ENCODE measurements at regions not wholly inside any gene's neighbourhood (a gene's known extent, or its start where the extent isn't known, plus 50 kb on each side); places are given as distances from the start of the nearest gene placed in this dataset.
A peak's percentile ranks its signal among the peaks of the same experiment; 100 is the strongest.
"Not testable (repeated sequence)": the region's sequence is repeated elsewhere in the genome, so short reads cannot be mapped to it uniquely, and the experiment has no call there.

- H3K27me3 ChIP-seq (ENCODE audit: control insufficient read depth, insufficient read depth, low read length), result no peaks in the 10 kb centered on the region
- WGBS (ENCODE audit: insufficient coverage, low lambda C conversion rate), result no CpG with 5 or more reads among the region's 6 CpGs
- no peaks in the 10 kb centered on the region for H3K4me1 ChIP-seq (ENCODE audit: control insufficient read depth, insufficient read depth, low read length)
- H3K4me3 ChIP-seq (ENCODE audit: low read length), result no peak overlapping the region
- peaks cover 12% of the 10 kb centered on the region for H3K9me3 ChIP-seq (ENCODE audit: control insufficient read depth, low read depth, low read length)
- DNase-seq, result no peak
- H3K27ac ChIP-seq (ENCODE audit: low read length), result no peak overlapping the region
- H3K36me3 ChIP-seq (ENCODE audit: control insufficient read depth, insufficient read depth, low read length), result no peaks in the 10 kb centered on the region
These were observed 705.1 kb upstream of the FRG1 start for GRCh38 chr4:189235599-189235998.

GRCh38 chr4:189236321-189236720, 704.4 kb upstream of the FRG1 start:
- H3K4me3 ChIP-seq (ENCODE audit: low read length); H3K4me1 ChIP-seq (ENCODE audit: control insufficient read depth, insufficient read depth, low read length); H3K36me3 ChIP-seq (ENCODE audit: control insufficient read depth, insufficient read depth, low read length); H3K27me3 ChIP-seq (ENCODE audit: control insufficient read depth, insufficient read depth, low read length); DNase-seq; H3K27ac ChIP-seq (ENCODE audit: low read length): not testable (repeated sequence)
- WGBS (ENCODE audit: insufficient coverage, low lambda C conversion rate), result no CpG with 5 or more reads among the region's 28 CpGs
- H3K9me3 ChIP-seq (ENCODE audit: control insufficient read depth, low read depth, low read length), result peaks cover 12% of the 10 kb centered on the region

- Histone ChIP-seq H3K9me3 (ENCODE audit: control insufficient read depth, low read depth, low read length) (peaks cover 12% of the 10 kb centered on the region), H3K4me1 (ENCODE audit: control insufficient read depth, insufficient read depth, low read length) (no peaks in the 10 kb centered on the region), H3K36me3 (ENCODE audit: control insufficient read depth, insufficient read depth, low read length) (no peaks in the 10 kb centered on the region), H3K27me3 (ENCODE audit: control insufficient read depth, insufficient read depth, low read length) (no peaks in the 10 kb centered on the region), H3K27ac (ENCODE audit: low read length) (no peak overlapping the region), H3K4me3 (ENCODE audit: low read length) (no peak overlapping the region)
- no peak for DNase-seq
- no CpG with 5 or more reads among the region's 13 CpGs for WGBS (ENCODE audit: insufficient coverage, low lambda C conversion rate)
These were observed 703.3 kb upstream of the FRG1 start for GRCh38 chr4:189237340-189237739.

- no CpG with 5 or more reads among the region's 2 CpGs for WGBS (ENCODE audit: insufficient coverage, low lambda C conversion rate)
- no peaks in the 10 kb centered on the region for H3K27me3 ChIP-seq (ENCODE audit: control insufficient read depth, insufficient read depth, low read length)
These were observed 685.0 kb upstream of the FRG1 start for GRCh38 chr4:189255636-189256035.

GRCh38 chr4:189261475-189261874, 679.2 kb upstream of the FRG1 start:
- no peak for DNase-seq
- Histone ChIP-seq H3K27me3 (ENCODE audit: control insufficient read depth, insufficient read depth, low read length) (no peaks in the 10 kb centered on the region), H3K4me1 (ENCODE audit: control insufficient read depth, insufficient read depth, low read length) (no peaks in the 10 kb centered on the region), H3K27ac (ENCODE audit: low read length) (no peak overlapping the region), H3K36me3 (ENCODE audit: control insufficient read depth, insufficient read depth, low read length) (no peaks in the 10 kb centered on the region), H3K9me3 (ENCODE audit: control insufficient read depth, low read depth, low read length) (no peaks in the 10 kb centered on the region), H3K4me3 (ENCODE audit: low read length) (no peak overlapping the region)
- 100% methylated on average over 1 of the region's 1 CpG for WGBS (ENCODE audit: insufficient coverage, low lambda C conversion rate)

More at GRCh38 chr4:189255636-189256035, 685.0 kb upstream of the FRG1 start:
- Histone ChIP-seq H3K36me3 (ENCODE audit: control insufficient read depth, insufficient read depth, low read length) (no peaks in the 10 kb centered on the region), H3K27ac (ENCODE audit: low read length) (no peak overlapping the region), H3K4me3 (ENCODE audit: low read length) (no peak overlapping the region), H3K4me1 (ENCODE audit: control insufficient read depth, insufficient read depth, low read length) (no peaks in the 10 kb centered on the region), H3K9me3 (ENCODE audit: control insufficient read depth, low read depth, low read length) (no peaks in the 10 kb centered on the region)
- no peak for DNase-seq

GRCh38 chr4:189265515-189265914, 675.2 kb upstream of the FRG1 start:
- no peak for DNase-seq
- H3K27me3 ChIP-seq (ENCODE audit: control insufficient read depth, insufficient read depth, low read length), result no peaks in the 10 kb centered on the region
- H3K9me3 ChIP-seq (ENCODE audit: control insufficient read depth, low read depth, low read length), result no peaks in the 10 kb centered on the region
- H3K36me3 ChIP-seq (ENCODE audit: control insufficient read depth, insufficient read depth, low read length), result no peaks in the 10 kb centered on the region
- H3K27ac ChIP-seq (ENCODE audit: low read length), result no peak overlapping the region
- H3K4me1 ChIP-seq (ENCODE audit: control insufficient read depth, insufficient read depth, low read length), result no peaks in the 10 kb centered on the region
- WGBS (ENCODE audit: insufficient coverage, low lambda C conversion rate), result no CpG with 5 or more reads among the region's 7 CpGs
- H3K4me3 ChIP-seq (ENCODE audit: low read length), result no peak overlapping the region

- 78% methylated on average over 1 of the region's 3 CpGs for WGBS (ENCODE audit: insufficient coverage, low lambda C conversion rate)
- Histone ChIP-seq H3K27me3 (ENCODE audit: control insufficient read depth, insufficient read depth, low read length) (no peaks in the 10 kb centered on the region), H3K4me1 (ENCODE audit: control insufficient read depth, insufficient read depth, low read length) (no peaks in the 10 kb centered on the region), H3K4me3 (ENCODE audit: low read length) (no peak overlapping the region), H3K36me3 (ENCODE audit: control insufficient read depth, insufficient read depth, low read length) (no peaks in the 10 kb centered on the region), H3K27ac (ENCODE audit: low read length) (no peak overlapping the region), H3K9me3 (ENCODE audit: control insufficient read depth, low read depth, low read length) (no peaks in the 10 kb centered on the region)
- no peak for DNase-seq
These were observed 673.2 kb upstream of the FRG1 start for GRCh38 chr4:189267312-189267965.

- no peak overlapping the region for H3K27ac ChIP-seq (ENCODE audit: low read length)
- no peak for DNase-seq
- H3K27me3 ChIP-seq (ENCODE audit: control insufficient read depth, insufficient read depth, low read length), result no peaks in the 10 kb centered on the region
- no peak overlapping the region for H3K4me3 ChIP-seq (ENCODE audit: low read length)
- H3K4me1 ChIP-seq (ENCODE audit: control insufficient read depth, insufficient read depth, low read length), result no peaks in the 10 kb centered on the region
- WGBS (ENCODE audit: insufficient coverage, low lambda C conversion rate), result no CpG with 5 or more reads among the region's 3 CpGs
- no peaks in the 10 kb centered on the region for H3K9me3 ChIP-seq (ENCODE audit: control insufficient read depth, low read depth, low read length)
- H3K36me3 ChIP-seq (ENCODE audit: control insufficient read depth, insufficient read depth, low read length), result no peaks in the 10 kb centered on the region
These were observed 662.0 kb upstream of the FRG1 start for GRCh38 chr4:189278597-189279165.

GRCh38 chr4:189279188-189279587, 661.5 kb upstream of the FRG1 start:
- peak; percentile 16 to 28 for DNase-seq
- H3K27me3 ChIP-seq (ENCODE audit: control insufficient read depth, insufficient read depth, low read length), result no peaks in the 10 kb centered on the region
- 83% methylated on average over 1 of the region's 11 CpGs for WGBS (ENCODE audit: insufficient coverage, low lambda C conversion rate)

GRCh38 chr4:189285377-189285776, 655.3 kb upstream of the FRG1 start:
- no CpG with 5 or more reads among the region's 8 CpGs for WGBS (ENCODE audit: insufficient coverage, low lambda C conversion rate)
- no peaks in the 10 kb centered on the region for H3K36me3 ChIP-seq (ENCODE audit: control insufficient read depth, insufficient read depth, low read length)
- H3K4me1 ChIP-seq (ENCODE audit: control insufficient read depth, insufficient read depth, low read length), result no peaks in the 10 kb centered on the region
- no peak for DNase-seq
- H3K4me3 ChIP-seq (ENCODE audit: low read length), result no peak overlapping the region
- H3K27me3 ChIP-seq (ENCODE audit: control insufficient read depth, insufficient read depth, low read length), result no peaks in the 10 kb centered on the region
- H3K27ac ChIP-seq (ENCODE audit: low read length), result no peak overlapping the region
- H3K9me3 ChIP-seq (ENCODE audit: control insufficient read depth, low read depth, low read length), result no peaks in the 10 kb centered on the region

More at GRCh38 chr4:189279188-189279587, 661.5 kb upstream of the FRG1 start:
- H3K9me3 ChIP-seq (ENCODE audit: control insufficient read depth, low read depth, low read length), result no peaks in the 10 kb centered on the region
- H3K36me3 ChIP-seq (ENCODE audit: control insufficient read depth, insufficient read depth, low read length), result no peaks in the 10 kb centered on the region
- no peak overlapping the region for H3K4me3 ChIP-seq (ENCODE audit: low read length)
- no peak overlapping the region for H3K27ac ChIP-seq (ENCODE audit: low read length)
- H3K4me1 ChIP-seq (ENCODE audit: control insufficient read depth, insufficient read depth, low read length), result no peaks in the 10 kb centered on the region

- H3K36me3 ChIP-seq (ENCODE audit: control insufficient read depth, insufficient read depth, low read length), result no peaks in the 10 kb centered on the region
- no peak for DNase-seq
- H3K27ac ChIP-seq (ENCODE audit: low read length), result no peak overlapping the region
- no peaks in the 10 kb centered on the region for H3K27me3 ChIP-seq (ENCODE audit: control insufficient read depth, insufficient read depth, low read length)
- H3K9me3 ChIP-seq (ENCODE audit: control insufficient read depth, low read depth, low read length), result no peaks in the 10 kb centered on the region
- no peaks in the 10 kb centered on the region for H3K4me1 ChIP-seq (ENCODE audit: control insufficient read depth, insufficient read depth, low read length)
- no peak overlapping the region for H3K4me3 ChIP-seq (ENCODE audit: low read length)
These were observed 648.7 kb upstream of the FRG1 start for GRCh38 chr4:189291939-189292338.
